Gastroesophageal sphincter (tissue), 4 donors: ENCODE measurements at regions not wholly inside any gene's neighbourhood (a gene's known extent, or its start where the extent isn't known, plus 50 kb on each side); places are given as distances from the start of the nearest gene placed in this dataset.
"Not testable (repeated sequence)": the region's sequence is repeated elsewhere in the genome, so short reads cannot be mapped to it uniquely, and the experiment has no call there.

Source experiments
- ATAC-seq: fragments of 150-250 bp; one replicate; pipeline ENCODE4 v1.9.1; 2016; ENCODE audit warnings: mild to moderate bottlenecking, moderate library complexity
- H3K27ac ChIP-seq, 4 donors: fragments of 200-600 bp; sonication (generic) in 3 of 4; 1 replicate in 3 of 4; 2 replicates in 1 of 4; pipeline ENCODE4 v1.5.1; 2016 to 2019
- H3K27me3 ChIP-seq: fragments of 200-600 bp; sonication (generic); one replicate; pipeline ENCODE4 v1.5.1; 2019
- H3K36me3 ChIP-seq, 2 donors: fragments of 200-600 bp; sonication (generic); one replicate each; pipeline ENCODE4 v1.5.1; 2019; ENCODE audit warnings: control low read depth in 1 of 2
- H3K4me1 ChIP-seq, 3 donors: fragments of 200-600 bp; sonication (generic); 1 replicate in 2 of 3; 2 replicates in 1 of 3; pipeline ENCODE4 v1.5.1; 2016 to 2019; ENCODE audit warnings: control low read depth in 2 of 3
- H3K4me3 ChIP-seq, 2 donors: fragments of 200-600 bp; sonication (generic); one replicate each; pipeline ENCODE4 v1.5.1; 2019; ENCODE audit warnings: mild to moderate bottlenecking in 1 of 2, moderate library complexity in 1 of 2
- H3K9me3 ChIP-seq, 3 donors: fragments of 200-600 bp; sonication (generic); one replicate each; pipeline ENCODE4 v1.5.1; 2017 to 2019; ENCODE audit warnings: control low read depth in 2 of 3
- EP300 ChIP-seq: sonication (generic); formaldehyde crosslinking; IDR thresholded peaks from one replicate; pipeline ENCODE4 v1.6.1; 2017; ENCODE audit warnings: antibody characterized with exemption, mild to moderate bottlenecking
- POLR2A ChIP-seq, 2 donors: fragments of 450-650 bp; IDR thresholded peaks; one replicate each; pipeline ENCODE4 v1.6.1; 2017; ENCODE audit warnings: antibody characterized with exemption in 2 of 2, mild to moderate bottlenecking in 2 of 2, moderate library complexity in 1 of 2
- POLR2AphosphoS5 ChIP-seq: sonication (generic); formaldehyde crosslinking; IDR thresholded peaks from one replicate; pipeline ENCODE4 v1.6.1; 2017; ENCODE audit warnings: antibody characterized with exemption
- whole genome bisulfite sequencing, 2 donors: methylation state at CpG; one replicate each; pipeline ENCODE4 v1.1.5; 2018; ENCODE audit warnings: low coverage in 1 of 2; 5-methylcytosine and 5-hydroxymethylcytosine counted together
- TF ChIP-seq, protein P1 (sequence below), 4 experiments: fragments of 200-600 bp in 2 of 4; fragments of 450-650 bp in 2 of 4; sonication (generic) in 1 of 4; IDR thresholded peaks; one replicate each; pipeline ENCODE4 v1.5.1; 2017 to 2019; ENCODE audit warnings: antibody characterized with exemption in 4 of 4, mild to moderate bottlenecking in 2 of 4, moderate library complexity in 2 of 4

DNA sequence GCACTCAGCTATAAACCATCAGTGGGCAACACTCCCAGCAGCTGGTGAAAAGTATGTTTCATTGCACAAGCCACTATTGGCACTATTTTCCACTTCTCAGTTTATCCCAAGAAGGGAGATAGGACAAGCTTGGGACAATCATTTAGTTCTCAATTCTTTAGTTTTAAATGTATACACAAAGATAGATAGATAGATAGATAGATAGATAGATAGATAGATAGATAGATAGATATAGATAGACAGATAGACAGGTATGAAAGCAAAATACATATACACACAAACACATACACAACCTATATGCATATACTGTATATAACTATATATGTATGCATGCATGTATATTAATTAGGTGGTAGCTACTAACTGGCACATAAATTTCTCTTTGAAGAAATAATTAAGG, 411.6 kb upstream of the KCND2 start:
- H3K36me3 ChIP-seq = no peaks in the 10 kb centered on the region
- H3K27me3 ChIP-seq = no peaks in the 10 kb centered on the region
- ATAC-seq = no peak
- H3K4me3 ChIP-seq = no peak overlapping the region
- no peaks in the 10 kb centered on the region for H3K4me1 ChIP-seq
- no peaks in the 10 kb centered on the region for H3K9me3 ChIP-seq
- H3K27ac ChIP-seq = no peak overlapping the region
- TF ChIP-seq, protein P1, sequence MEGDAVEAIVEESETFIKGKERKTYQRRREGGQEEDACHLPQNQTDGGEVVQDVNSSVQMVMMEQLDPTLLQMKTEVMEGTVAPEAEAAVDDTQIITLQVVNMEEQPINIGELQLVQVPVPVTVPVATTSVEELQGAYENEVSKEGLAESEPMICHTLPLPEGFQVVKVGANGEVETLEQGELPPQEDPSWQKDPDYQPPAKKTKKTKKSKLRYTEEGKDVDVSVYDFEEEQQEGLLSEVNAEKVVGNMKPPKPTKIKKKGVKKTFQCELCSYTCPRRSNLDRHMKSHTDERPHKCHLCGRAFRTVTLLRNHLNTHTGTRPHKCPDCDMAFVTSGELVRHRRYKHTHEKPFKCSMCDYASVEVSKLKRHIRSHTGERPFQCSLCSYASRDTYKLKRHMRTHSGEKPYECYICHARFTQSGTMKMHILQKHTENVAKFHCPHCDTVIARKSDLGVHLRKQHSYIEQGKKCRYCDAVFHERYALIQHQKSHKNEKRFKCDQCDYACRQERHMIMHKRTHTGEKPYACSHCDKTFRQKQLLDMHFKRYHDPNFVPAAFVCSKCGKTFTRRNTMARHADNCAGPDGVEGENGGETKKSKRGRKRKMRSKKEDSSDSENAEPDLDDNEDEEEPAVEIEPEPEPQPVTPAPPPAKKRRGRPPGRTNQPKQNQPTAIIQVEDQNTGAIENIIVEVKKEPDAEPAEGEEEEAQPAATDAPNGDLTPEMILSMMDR (IDR thresholded peaks at IDR 0.05) = no peak
- no peak for TF ChIP-seq POLR2A (IDR thresholded peaks at IDR 0.05)
- no peak for TF ChIP-seq EP300
- no peak for TF ChIP-seq POLR2AphosphoS5

DNA sequence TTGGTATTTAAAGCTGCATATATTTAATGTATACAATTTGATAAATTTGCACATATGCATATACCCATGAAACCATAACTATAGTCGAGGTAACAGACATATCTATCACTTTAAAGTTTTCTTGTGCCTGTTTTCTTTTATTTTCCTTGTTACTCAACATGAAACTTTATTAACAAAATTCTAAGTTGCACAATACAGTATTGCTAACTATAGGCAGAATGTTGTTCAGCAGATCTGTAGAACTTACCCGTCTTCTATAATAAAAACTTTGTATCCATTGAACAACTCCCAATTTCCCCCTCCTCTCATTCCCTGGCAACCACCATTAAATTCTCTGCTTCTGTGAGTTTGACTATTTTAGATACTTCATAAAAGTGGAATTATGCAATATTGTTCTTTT, 404.6 kb upstream of the KCND2 start:
- ATAC-seq = no peak
- H3K27ac ChIP-seq = no peak overlapping the region
- TF ChIP-seq POLR2AphosphoS5 = no peak
- no peak for TF ChIP-seq EP300
- TF ChIP-seq POLR2A (IDR thresholded peaks at IDR 0.05) = no peak
- TF ChIP-seq, protein P1 (IDR thresholded peaks at IDR 0.05) = no peak
- 67 to 75% methylated on average over 2 of the region's 2 CpGs for WGBS, 2 donors
- no peaks in the 10 kb centered on the region for H3K9me3 ChIP-seq
- H3K27me3 ChIP-seq = no peaks in the 10 kb centered on the region
- no peaks in the 10 kb centered on the region for H3K36me3 ChIP-seq
- H3K4me1 ChIP-seq = no peaks in the 10 kb centered on the region
- no peak overlapping the region for H3K4me3 ChIP-seq

GRCh38 chr7:119879835-119880234, 393.1 kb upstream of the KCND2 start:
- 67 to 75% methylated on average over 1 of the region's 1 CpG for WGBS, 2 donors
- Histone ChIP-seq H3K36me3 (no peaks in the 10 kb centered on the region), H3K27me3 (no peaks in the 10 kb centered on the region), H3K27ac (no peak overlapping the region), H3K4me1 (no peaks in the 10 kb centered on the region), H3K4me3 (no peak overlapping the region), H3K9me3 (no peaks in the 10 kb centered on the region)
- TF ChIP-seq POLR2AphosphoS5 = no peak
- TF ChIP-seq, protein P1 (IDR thresholded peaks at IDR 0.05) = no peak
- TF ChIP-seq POLR2A (IDR thresholded peaks at IDR 0.05) = no peak
- no peak for ATAC-seq

DNA sequence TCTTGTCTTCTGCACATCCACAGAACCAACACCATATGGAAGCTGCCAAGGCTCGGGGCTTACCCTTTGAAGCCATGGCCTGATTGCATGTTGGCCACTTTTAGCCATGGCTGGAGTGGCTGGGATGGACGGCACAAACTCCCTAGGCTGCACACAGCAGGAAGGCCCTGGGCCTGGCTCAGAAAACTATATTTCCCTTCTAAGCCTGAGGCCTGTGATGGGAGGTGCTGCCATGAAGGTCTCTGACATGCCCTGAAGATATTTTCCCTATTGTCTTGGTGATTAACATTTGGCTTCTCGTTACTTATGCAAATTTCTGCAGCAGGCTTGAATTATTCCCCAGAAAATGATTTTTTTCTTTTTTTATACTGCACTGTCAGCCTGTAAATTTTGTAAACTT, 387.0 kb upstream of the KCND2 start:
- no peak for ATAC-seq
- Histone ChIP-seq H3K4me3 (no peak overlapping the region), H3K9me3 (no peaks in the 10 kb centered on the region), H3K27ac (no peak overlapping the region), H3K36me3 (no peaks in the 10 kb centered on the region), H3K4me1 (no peaks in the 10 kb centered on the region), H3K27me3 (no peaks in the 10 kb centered on the region)
- 73 to 100% methylated on average over 1 to 2 of the region's 3 CpGs for WGBS, 2 donors
- TF ChIP-seq EP300 = no peak
- TF ChIP-seq POLR2AphosphoS5 = no peak
- no peak for TF ChIP-seq POLR2A (IDR thresholded peaks at IDR 0.05)
- TF ChIP-seq, protein P1 (IDR thresholded peaks at IDR 0.05) = no peak

- ATAC-seq = not testable (repeated sequence)
- WGBS, 2 donors = 66 to 80% methylated on average over 2 to 3 of the region's 3 CpGs
Observed at GRCh38 chr7:119886525-119886924, 386.4 kb upstream of the KCND2 start.

DNA sequence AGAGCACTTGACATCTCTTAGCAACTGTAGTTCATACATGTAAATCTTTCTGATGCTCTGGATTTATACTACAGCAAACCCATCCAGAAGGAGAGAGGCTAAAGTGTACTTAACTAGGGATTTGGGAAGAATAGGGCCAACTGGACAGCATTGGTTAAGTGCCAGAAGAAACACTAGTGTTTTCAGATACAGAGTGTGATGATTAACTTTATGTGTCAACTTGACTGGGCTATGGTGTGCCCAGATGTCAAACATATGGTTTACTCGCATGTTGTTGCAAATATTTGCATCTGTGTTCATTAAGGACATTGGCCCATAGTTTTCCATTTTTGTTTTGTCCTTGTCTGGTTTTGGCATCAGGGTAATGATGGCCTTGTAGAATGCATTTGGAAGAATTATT, 384.7 kb upstream of the KCND2 start:
- ATAC-seq = no peak
- no peaks in the 10 kb centered on the region for H3K27me3 ChIP-seq
- no peaks in the 10 kb centered on the region for H3K4me1 ChIP-seq
- no peaks in the 10 kb centered on the region for H3K36me3 ChIP-seq
- no peak overlapping the region for H3K27ac ChIP-seq
- no peaks in the 10 kb centered on the region for H3K9me3 ChIP-seq
- TF ChIP-seq POLR2AphosphoS5 = no peak
- no peak for TF ChIP-seq EP300
- no peak for TF ChIP-seq POLR2A (IDR thresholded peaks at IDR 0.05)
- H3K4me3 ChIP-seq = no peak overlapping the region
- 64 to 67% methylated on average over 1 of the region's 1 CpG for WGBS, 2 donors

More at GRCh38 chr7:119886525-119886924, 386.4 kb upstream of the KCND2 start:
- not testable (repeated sequence) for H3K9me3 ChIP-seq, H3K36me3 ChIP-seq, H3K4me3 ChIP-seq, H3K27me3 ChIP-seq, H3K4me1 ChIP-seq, H3K27ac ChIP-seq
